H7 (cell line): ENCODE measurements at regions not wholly inside any gene's neighbourhood (a gene's known extent, or its start where the extent isn't known, plus 50 kb on each side); places are given as distances from the start of the nearest gene placed in this dataset.

Experiments
- DNase-seq: peaks from one replicate; pipeline ENCODE4 v3.0.0; 2012
- H3K27me3 ChIP-seq: 2 replicates; pipeline ENCODE4 v1.6.0; 2011; ENCODE audit warnings: mild to moderate bottlenecking, low read length; ENCODE audit not compliant: control insufficient read depth, insufficient read depth
- H3K36me3 ChIP-seq: replicated peaks from 2 replicates; pipeline ENCODE4 v1.5.1; 2011; ENCODE audit warnings: low read length; ENCODE audit not compliant: control insufficient read depth, insufficient read depth
- H3K4me3 ChIP-seq: 2 replicates; pipeline ENCODE4 v1.5.1; 2011; ENCODE audit warnings: low read depth, mild to moderate bottlenecking, control low read depth, low read length, moderate library complexity; ENCODE audit not compliant: insufficient read depth

GRCh38 chr3:152183473-152183872, 85.3 kb upstream of the MBNL1 start:
- Histone ChIP-seq H3K36me3 (no peaks in the 10 kb centered on the region), H3K4me3 (no peak overlapping the region), H3K27me3 (no peaks in the 10 kb centered on the region)
- peak; percentile 8 for DNase-seq

GRCh38 chr3:152184971-152185686, 83.6 kb upstream of the MBNL1 start:
- Histone ChIP-seq H3K36me3 (no peaks in the 10 kb centered on the region), H3K27me3 (no peaks in the 10 kb centered on the region), H3K4me3 (no peak overlapping the region)
- no peak for DNase-seq

- no peaks in the 10 kb centered on the region for H3K36me3 ChIP-seq
- no peak for DNase-seq
- no peaks in the 10 kb centered on the region for H3K27me3 ChIP-seq
- H3K4me3 ChIP-seq, result no peak overlapping the region
Measured at GRCh38 chr3:152185891-152186630, 82.7 kb upstream of the MBNL1 start.

GRCh38 chr3:152190636-152191183, 78.0 kb upstream of the MBNL1 start:
- H3K36me3 ChIP-seq, result no peaks in the 10 kb centered on the region
- DNase-seq, result no peak
- no peak overlapping the region for H3K4me3 ChIP-seq
- no peaks in the 10 kb centered on the region for H3K27me3 ChIP-seq

- Histone ChIP-seq H3K4me3 (no peak overlapping the region), H3K36me3 (no peaks in the 10 kb centered on the region), H3K27me3 (no peaks in the 10 kb centered on the region)
- no peak for DNase-seq
Measured at GRCh38 chr3:152192050-152192449, 76.7 kb upstream of the MBNL1 start.

GRCh38 chr3:152192936-152193672, 75.6 kb upstream of the MBNL1 start:
- no peak for DNase-seq
- Histone ChIP-seq H3K36me3 (no peaks in the 10 kb centered on the region), H3K4me3 (no peak overlapping the region), H3K27me3 (no peaks in the 10 kb centered on the region)

- no peak for DNase-seq
- Histone ChIP-seq H3K27me3 (no peaks in the 10 kb centered on the region), H3K36me3 (no peaks in the 10 kb centered on the region), H3K4me3 (no peak overlapping the region)
Measured at GRCh38 chr3:152193673-152194267, 75.0 kb upstream of the MBNL1 start.

- no peak overlapping the region for H3K4me3 ChIP-seq
Measured at GRCh38 chr3:152195206-152195605, 73.5 kb upstream of the MBNL1 start.

GRCh38 chr3:152196782-152197181, 71.9 kb upstream of the MBNL1 start:
- no peaks in the 10 kb centered on the region for H3K27me3 ChIP-seq
- no peak overlapping the region for H3K4me3 ChIP-seq
- DNase-seq, result no peak
- no peaks in the 10 kb centered on the region for H3K36me3 ChIP-seq

More at GRCh38 chr3:152195206-152195605, 73.5 kb upstream of the MBNL1 start:
- H3K36me3 ChIP-seq, result no peaks in the 10 kb centered on the region
- DNase-seq, result no peak
- H3K27me3 ChIP-seq, result no peaks in the 10 kb centered on the region

- H3K36me3 ChIP-seq, result no peaks in the 10 kb centered on the region
- no peaks in the 10 kb centered on the region for H3K27me3 ChIP-seq
- H3K4me3 ChIP-seq, result no peak overlapping the region
- DNase-seq, result no peak
Measured at GRCh38 chr3:152197451-152197850, 71.3 kb upstream of the MBNL1 start.

- no peaks in the 10 kb centered on the region for H3K27me3 ChIP-seq
- H3K36me3 ChIP-seq, result no peaks in the 10 kb centered on the region
- no peak overlapping the region for H3K4me3 ChIP-seq
- DNase-seq, result no peak
Measured at GRCh38 chr3:152197937-152198336, 70.8 kb upstream of the MBNL1 start.

- no peaks in the 10 kb centered on the region for H3K27me3 ChIP-seq
- H3K4me3 ChIP-seq, result no peak overlapping the region
- no peak for DNase-seq
- no peaks in the 10 kb centered on the region for H3K36me3 ChIP-seq
Measured at GRCh38 chr3:152198665-152199064, 70.1 kb upstream of the MBNL1 start.

GRCh38 chr3:152199102-152199840, 69.5 kb upstream of the MBNL1 start:
- H3K4me3 ChIP-seq, result no peak overlapping the region
- H3K27me3 ChIP-seq, result no peaks in the 10 kb centered on the region
- H3K36me3 ChIP-seq, result no peaks in the 10 kb centered on the region
- DNase-seq, result no peak
